A549 (cell line): ENCODE measurements at regions not wholly inside any gene's neighbourhood (a gene's known extent, or its start where the extent isn't known, plus 50 kb on each side); places are given as distances from the start of the nearest gene placed in this dataset.
"Not testable (repeated sequence)": the region's sequence is repeated elsewhere in the genome, so short reads cannot be mapped to it uniquely, and the experiment has no call there.

Experiments used
- CEBPB ChIP-seq, 2 experiments: fragments of >200 bp in 1 of 2; sonication (Bioruptor Twin) in 1 of 2; formaldehyde crosslinking in 1 of 2; IDR thresholded peaks; 2 replicates each; pipeline ENCODE4 v1.6.1; 2012 to 2016
- CTCF ChIP-seq: fragments of >200 bp; sonication (Bioruptor Twin); formaldehyde crosslinking; IDR thresholded peaks from 3 replicates; pipeline ENCODE4 v1.5.1; 2016
- EP300 ChIP-seq, 2 experiments: fragments of >200 bp; sonication (Bioruptor Twin); formaldehyde crosslinking; IDR thresholded peaks; 2 replicates in 1 of 2; 3 replicates in 1 of 2; pipeline ENCODE4 v1.6.1; 2016 to 2017
- JUN ChIP-seq, 2 experiments: fragments of >200 bp; sonication (Bioruptor Twin); formaldehyde crosslinking; IDR thresholded peaks; 2 replicates in 1 of 2; 3 replicates in 1 of 2; pipeline ENCODE4 v1.6.1; 2016 to 2017
- MAX ChIP-seq: IDR thresholded peaks from 2 replicates; pipeline ENCODE4 v1.6.1; 2012
- MAZ ChIP-seq: fragments of 150-350 bp; IDR thresholded peaks from 2 replicates; pipeline ENCODE4 v1.6.1; 2014; ENCODE audit warnings: antibody characterized with exemption, low read depth, low read length, borderline replicate concordance
- MYC ChIP-seq: IDR thresholded peaks from 2 replicates; pipeline ENCODE4 v1.6.1; 2012; ENCODE audit warnings: mild to moderate bottlenecking, inconsistent platforms, low read length, improper control_type of control experiment, borderline replicate concordance
- PBX3 ChIP-seq: IDR thresholded peaks from 2 replicates; pipeline ENCODE4 v1.6.1; 2012
- POLR2A ChIP-seq: IDR thresholded peaks from 2 replicates; pipeline ENCODE4 v1.6.1; 2012; ENCODE audit warnings: mild to moderate bottlenecking, low read length
- RCOR1 ChIP-seq: fragments of 150-350 bp; IDR thresholded peaks from 2 replicates; pipeline ENCODE4 v1.6.1; 2014; ENCODE audit warnings: antibody characterized with exemption, low read length, low read depth
- REST ChIP-seq: fragments of 200-600 bp; sonication (generic); IDR thresholded peaks from 2 replicates; pipeline ENCODE4 v1.6.1; 2016; ENCODE audit warnings: antibody characterized with exemption, mild to moderate bottlenecking, moderate library complexity
- RFX5 ChIP-seq: fragments of 450-650 bp; IDR thresholded peaks from 2 replicates; pipeline ENCODE4 v1.7.1; 2014; ENCODE audit warnings: antibody characterized with exemption, mild to moderate bottlenecking, moderate library complexity
- RNF2 ChIP-seq: fragments of 200-600 bp; sonication (generic); IDR thresholded peaks from 2 replicates; pipeline ENCODE4 v1.6.1; 2016; ENCODE audit warnings: low read depth, mild to moderate bottlenecking, antibody characterized with exemption, moderate library complexity, borderline replicate concordance
- SREBF2 ChIP-seq: fragments of 450-650 bp; IDR thresholded peaks from 2 replicates; pipeline ENCODE4 v1.6.1; 2014; ENCODE audit warnings: mild to moderate bottlenecking, moderate library complexity

GRCh38 chr10:3318480-3318807, 145.9 kb upstream of the PITRM1 start:
- not testable (repeated sequence) for TF ChIP-seq CTCF; POLR2A; PBX3; MAZ; REST; MAX; JUN (IDR thresholded peaks at IDR 0.05); SREBF2; EP300 (IDR thresholded peaks at IDR 0.05); RNF2; MYC; CEBPB (IDR thresholded peaks at IDR 0.05); RFX5; RCOR1
